ENCODE measurements at regions not wholly inside any gene's neighbourhood (a gene's known extent, or its start where the extent isn't known, plus 50 kb on each side); places are given as distances from the start of the nearest gene placed in this dataset.

GRCh38 chr4:89604951-89605350 lies 232.0 kb downstream of the SNCA start:
- Histone ChIP-seq H3K56ac (ENCODE audit: insufficient read length, low read depth, low read length) (no peak overlapping the region), H2BK12ac (ENCODE audit: insufficient read length, low read depth, low read length) (no peak overlapping the region), H2BK5ac (ENCODE audit: insufficient read length, low read length) (no peak overlapping the region), H4K8ac (replicated peaks; ENCODE audit: insufficient read length, low read depth, low read length) (no peak overlapping the region), H2BK20ac (ENCODE audit: low read depth, low read length, poor library complexity, severe bottlenecking) (no peak overlapping the region), H3K14ac (ENCODE audit: insufficient read depth, low read length) (no peak overlapping the region), H3K4ac (ENCODE audit: low read depth, low read length) (no peak overlapping the region), H3K23ac (ENCODE audit: insufficient read length, low read depth, low read length) (no peak overlapping the region), H2AK5ac (ENCODE audit: insufficient read length, low read length) (no peak overlapping the region), H4K5ac (ENCODE audit: insufficient read length, low read depth, low read length) (no peak overlapping the region), H3K27ac (ENCODE audit: insufficient read length, low read depth, low read length) (no peak overlapping the region), H3K27me3 (ENCODE audit: insufficient read depth, low read length) (no peaks in the 10 kb centered on the region), H3K23me2 (ENCODE audit: insufficient read length, low read depth, low read length, poor library complexity, severe bottlenecking) (no peaks in the 10 kb centered on the region), H3T11ph (ENCODE audit: low read length) (no peak overlapping the region), H3K79me2 (ENCODE audit: insufficient read depth, low read length) (no peaks in the 10 kb centered on the region), H3K79me1 (ENCODE audit: insufficient read depth, low read depth, low read length, poor library complexity, severe bottlenecking) (no peaks in the 10 kb centered on the region), H2BK15ac (ENCODE audit: low read depth, low read length) (no peak overlapping the region), H3K4me1 (ENCODE audit: insufficient read depth, low read length) (no peaks in the 10 kb centered on the region), H2BK120ac (ENCODE audit: low read depth, low read length, poor library complexity, severe bottlenecking) (no peak overlapping the region), H4K91ac (ENCODE audit: insufficient read length, low read depth, low read length) (no peak overlapping the region), H3K4me2 (ENCODE audit: insufficient read depth, insufficient read length, low read length) (no peak overlapping the region), H3K9me3 (ENCODE audit: control insufficient read depth, low read depth, low read length) (no peaks in the 10 kb centered on the region), H4K20me1 (ENCODE audit: control insufficient read depth, insufficient read depth, insufficient read length) (no peaks in the 10 kb centered on the region), H3K18ac (ENCODE audit: insufficient read length, low read depth, low read length) (no peak overlapping the region), H3K9ac (ENCODE audit: extremely low read depth, insufficient read length, low read length) (no peak overlapping the region), H2AFZ (ENCODE audit: low read length) (no peak overlapping the region)
- Mint-ChIP-seq H3K4me3 (no peak overlapping the region), H3K27me3 (ENCODE audit: low read depth) (peaks cover 1% of the 10 kb centered on the region; the same call in 1 of the 2 replicates), H3K9me3 (no peaks in the 10 kb centered on the region), H3K27ac (no peak overlapping the region), H3K36me3 (ENCODE audit: insufficient read depth in 1 of 3, low read depth in 3 of 3) (no peaks in the 10 kb centered on the region), H3K4me1 (0 out of 4 replicates have a peak, but pooled peaks cover 0 to 3% of the 10 kb centered on the region in 2 experiments)
- TF ChIP-seq, protein P1, sequence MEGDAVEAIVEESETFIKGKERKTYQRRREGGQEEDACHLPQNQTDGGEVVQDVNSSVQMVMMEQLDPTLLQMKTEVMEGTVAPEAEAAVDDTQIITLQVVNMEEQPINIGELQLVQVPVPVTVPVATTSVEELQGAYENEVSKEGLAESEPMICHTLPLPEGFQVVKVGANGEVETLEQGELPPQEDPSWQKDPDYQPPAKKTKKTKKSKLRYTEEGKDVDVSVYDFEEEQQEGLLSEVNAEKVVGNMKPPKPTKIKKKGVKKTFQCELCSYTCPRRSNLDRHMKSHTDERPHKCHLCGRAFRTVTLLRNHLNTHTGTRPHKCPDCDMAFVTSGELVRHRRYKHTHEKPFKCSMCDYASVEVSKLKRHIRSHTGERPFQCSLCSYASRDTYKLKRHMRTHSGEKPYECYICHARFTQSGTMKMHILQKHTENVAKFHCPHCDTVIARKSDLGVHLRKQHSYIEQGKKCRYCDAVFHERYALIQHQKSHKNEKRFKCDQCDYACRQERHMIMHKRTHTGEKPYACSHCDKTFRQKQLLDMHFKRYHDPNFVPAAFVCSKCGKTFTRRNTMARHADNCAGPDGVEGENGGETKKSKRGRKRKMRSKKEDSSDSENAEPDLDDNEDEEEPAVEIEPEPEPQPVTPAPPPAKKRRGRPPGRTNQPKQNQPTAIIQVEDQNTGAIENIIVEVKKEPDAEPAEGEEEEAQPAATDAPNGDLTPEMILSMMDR (conservative IDR thresholded peaks at IDR 0.05): no peak
- DNase-seq: no peak
- WGBS (ENCODE audit: extremely low coverage, insufficient read length, low lambda C conversion rate): no CpG with 5 or more reads among the region's 6 CpGs

All from H9 (cell line).